ENCODE measurements at regions not wholly inside any gene's neighbourhood (a gene's known extent, or its start where the extent isn't known, plus 50 kb on each side); places are given as distances from the start of the nearest gene placed in this dataset.

DNA sequence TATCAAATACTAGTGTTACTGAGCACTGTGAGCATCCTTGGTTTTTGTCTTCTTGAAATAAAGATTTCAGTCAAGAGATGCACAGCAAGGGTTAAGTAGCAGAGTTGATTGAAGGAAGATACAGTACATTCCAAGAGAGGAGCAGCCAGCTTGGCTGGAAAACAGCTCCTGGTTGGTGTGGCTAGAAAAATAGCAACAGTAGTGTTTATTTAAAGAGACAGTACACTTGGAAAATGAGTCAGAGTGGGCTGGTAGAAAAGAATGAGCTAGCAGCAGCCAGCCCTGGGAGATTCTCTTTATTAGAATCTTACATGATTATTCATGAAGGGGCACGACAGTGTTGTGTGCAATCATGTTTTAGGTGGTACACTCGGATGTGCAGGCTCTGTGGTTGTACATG lies 1016.4 kb upstream of the SORCS1 start:
- 63 to 88% (median 63%) methylated on average over 2 of the region's 2 CpGs for WGBS, 5 donors
- Histone ChIP-seq H3K27me3 (replicated peaks in 1 of 7) (no peaks in the 10 kb centered on the region), H3K9me3 (peaks cover 0 to 2% (median 0%) of the 10 kb centered on the region in 8 donors), H3K36me3 (no peaks in the 10 kb centered on the region), H3K27ac (no peak overlapping the region), H3K4me3 (no peak overlapping the region), H3K4me1 (no peaks in the 10 kb centered on the region)
- intact Hi-C loops (cut with DNase I; ENCODE audit: low total_unique reads), result no loop called here
- DNase-seq, result no peak
- no peak for TF ChIP-seq POLR2AphosphoS5 (IDR thresholded peaks at IDR 0.05)
- TF ChIP-seq, protein P1, sequence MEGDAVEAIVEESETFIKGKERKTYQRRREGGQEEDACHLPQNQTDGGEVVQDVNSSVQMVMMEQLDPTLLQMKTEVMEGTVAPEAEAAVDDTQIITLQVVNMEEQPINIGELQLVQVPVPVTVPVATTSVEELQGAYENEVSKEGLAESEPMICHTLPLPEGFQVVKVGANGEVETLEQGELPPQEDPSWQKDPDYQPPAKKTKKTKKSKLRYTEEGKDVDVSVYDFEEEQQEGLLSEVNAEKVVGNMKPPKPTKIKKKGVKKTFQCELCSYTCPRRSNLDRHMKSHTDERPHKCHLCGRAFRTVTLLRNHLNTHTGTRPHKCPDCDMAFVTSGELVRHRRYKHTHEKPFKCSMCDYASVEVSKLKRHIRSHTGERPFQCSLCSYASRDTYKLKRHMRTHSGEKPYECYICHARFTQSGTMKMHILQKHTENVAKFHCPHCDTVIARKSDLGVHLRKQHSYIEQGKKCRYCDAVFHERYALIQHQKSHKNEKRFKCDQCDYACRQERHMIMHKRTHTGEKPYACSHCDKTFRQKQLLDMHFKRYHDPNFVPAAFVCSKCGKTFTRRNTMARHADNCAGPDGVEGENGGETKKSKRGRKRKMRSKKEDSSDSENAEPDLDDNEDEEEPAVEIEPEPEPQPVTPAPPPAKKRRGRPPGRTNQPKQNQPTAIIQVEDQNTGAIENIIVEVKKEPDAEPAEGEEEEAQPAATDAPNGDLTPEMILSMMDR (IDR thresholded peaks at IDR 0.05 in 8 of 11, conservative IDR thresholded peaks at IDR 0.05 in 3 of 11), result no peak
- TF ChIP-seq POLR2A (IDR thresholded peaks at IDR 0.05), result no peak

DNA sequence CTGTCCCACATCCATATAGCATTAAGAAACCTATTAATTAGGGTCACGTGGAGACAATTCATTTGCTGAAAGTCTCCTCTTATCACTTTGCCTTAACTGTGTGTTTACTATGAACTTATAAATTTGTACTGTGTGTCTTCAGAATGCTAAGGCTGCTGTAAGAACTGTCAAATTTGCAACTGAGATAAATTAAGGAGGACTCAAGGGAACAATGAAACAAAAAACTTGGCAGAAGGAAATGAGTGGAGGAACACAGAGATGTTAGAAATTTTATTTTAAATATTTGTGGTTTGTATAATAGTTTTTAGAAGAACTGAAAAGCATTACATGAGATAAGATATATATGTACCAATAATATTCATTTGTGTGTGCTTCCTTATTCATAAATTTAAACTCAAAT lies 1005.3 kb upstream of the SORCS1 start:
- no peaks in the 10 kb centered on the region for H3K36me3 ChIP-seq
- TF ChIP-seq POLR2AphosphoS5 (IDR thresholded peaks at IDR 0.05) (no peak), POLR2A (IDR thresholded peaks at IDR 0.05) (no peak)
- TF ChIP-seq, protein P1 (IDR thresholded peaks at IDR 0.05 in 8 of 11, conservative IDR thresholded peaks at IDR 0.05 in 3 of 11), result no peak
- no peak overlapping the region for H3K27ac ChIP-seq
- 60 to 78% (median 70%) methylated on average over 1 of the region's 1 CpG for WGBS, 5 donors
- H3K27me3 ChIP-seq (replicated peaks in 1 of 7), result no peaks in the 10 kb centered on the region
- no peak for DNase-seq
- intact Hi-C loops (cut with DNase I; ENCODE audit: low total_unique reads), result no loop called here
- H3K9me3 ChIP-seq, result no peaks in the 10 kb centered on the region
- H3K4me1 ChIP-seq, result no peaks in the 10 kb centered on the region
- no peak overlapping the region for H3K4me3 ChIP-seq

DNA sequence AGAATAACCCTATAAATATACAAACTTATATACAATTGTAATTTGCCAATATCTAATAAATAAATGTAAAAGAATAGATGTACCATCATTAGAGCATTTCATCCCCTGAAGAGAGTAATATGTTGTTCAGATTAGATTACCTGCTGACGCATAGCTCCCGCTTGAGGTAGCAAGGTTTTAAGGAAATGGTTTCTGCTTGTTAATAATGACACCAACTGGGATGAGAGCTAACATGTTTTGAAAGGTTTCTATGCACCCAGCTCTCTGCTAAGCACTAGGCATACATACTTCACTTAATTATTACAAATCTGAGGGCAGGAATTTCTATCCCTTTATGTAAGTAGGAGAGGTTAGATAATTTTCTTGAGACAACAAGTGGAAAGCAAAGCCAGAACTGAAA lies 1003.3 kb upstream of the SORCS1 start:
- Histone ChIP-seq H3K4me3 (no peak overlapping the region), H3K9me3 (no peaks in the 10 kb centered on the region), H3K36me3 (no peaks in the 10 kb centered on the region), H3K27me3 (replicated peaks in 1 of 7) (no peaks in the 10 kb centered on the region), H3K4me1 (no peaks in the 10 kb centered on the region), H3K27ac (no peak overlapping the region)
- TF ChIP-seq POLR2A (IDR thresholded peaks at IDR 0.05), result no peak
- TF ChIP-seq, protein P1 (IDR thresholded peaks at IDR 0.05 in 8 of 11, conservative IDR thresholded peaks at IDR 0.05 in 3 of 11), result no peak
- TF ChIP-seq POLR2AphosphoS5 (IDR thresholded peaks at IDR 0.05), result no peak
- no peak for DNase-seq
- intact Hi-C loops (cut with DNase I; ENCODE audit: low total_unique reads), result no loop called here
- 92 to 97% (median 95%) methylated on average over 2 of the region's 2 CpGs for WGBS, 5 donors

DNA sequence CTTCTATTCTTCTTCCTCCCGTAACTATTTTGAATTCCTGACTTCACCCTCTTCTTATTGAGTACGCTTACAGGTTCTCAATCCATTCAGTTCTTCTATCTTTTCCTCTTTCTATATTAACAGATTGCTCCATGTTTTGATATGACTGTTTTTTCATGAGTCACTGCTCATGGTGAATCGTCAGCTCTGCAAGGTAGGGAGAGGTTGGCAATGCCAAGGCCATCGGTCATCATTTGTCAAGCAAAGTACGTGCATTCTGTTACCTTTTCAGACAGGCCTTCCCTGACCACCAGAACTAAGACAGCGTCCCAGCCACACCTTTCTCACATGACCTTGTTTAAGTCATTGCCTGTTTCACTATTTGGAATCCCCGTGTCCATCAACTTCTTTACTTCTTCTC lies 1001.9 kb upstream of the SORCS1 start:
- Histone ChIP-seq H3K4me3 (no peak overlapping the region), H3K4me1 (no peaks in the 10 kb centered on the region), H3K36me3 (no peaks in the 10 kb centered on the region), H3K27ac (no peak overlapping the region), H3K9me3 (no peaks in the 10 kb centered on the region), H3K27me3 (replicated peaks in 1 of 7) (no peaks in the 10 kb centered on the region)
- intact Hi-C loops (cut with DNase I; ENCODE audit: low total_unique reads), result no loop called here
- DNase-seq, result no peak
- 81 to 87% (median 86%) methylated on average over 7 of the region's 7 CpGs for WGBS, 5 donors
- TF ChIP-seq POLR2AphosphoS5 (IDR thresholded peaks at IDR 0.05) (no peak), POLR2A (IDR thresholded peaks at IDR 0.05) (no peak)
- TF ChIP-seq, protein P1 (IDR thresholded peaks at IDR 0.05 in 8 of 11, conservative IDR thresholded peaks at IDR 0.05 in 3 of 11), result no peak

Data from spleen (tissue), 11 donors.